B cell (primary cell): ENCODE measurements at regions not wholly inside any gene's neighbourhood (a gene's known extent, or its start where the extent isn't known, plus 50 kb on each side); places are given as distances from the start of the nearest gene placed in this dataset.

Experiments
- EZH2 ChIP-seq: IDR thresholded peaks from 2 replicates; pipeline ENCODE4 v1.6.1; 2012; ENCODE audit warnings: borderline replicate concordance, low read depth, mild to moderate bottlenecking, moderate library complexity, low read length; ENCODE audit not compliant: insufficient read depth, poor library complexity, severe bottlenecking
- TF ChIP-seq, protein P1 (sequence below): fragments of 200-600 bp; IDR thresholded peaks from one replicate; pipeline ENCODE4 v1.8.0; 2022; ENCODE audit warnings: antibody characterized with exemption, mild to moderate bottlenecking

DNA sequence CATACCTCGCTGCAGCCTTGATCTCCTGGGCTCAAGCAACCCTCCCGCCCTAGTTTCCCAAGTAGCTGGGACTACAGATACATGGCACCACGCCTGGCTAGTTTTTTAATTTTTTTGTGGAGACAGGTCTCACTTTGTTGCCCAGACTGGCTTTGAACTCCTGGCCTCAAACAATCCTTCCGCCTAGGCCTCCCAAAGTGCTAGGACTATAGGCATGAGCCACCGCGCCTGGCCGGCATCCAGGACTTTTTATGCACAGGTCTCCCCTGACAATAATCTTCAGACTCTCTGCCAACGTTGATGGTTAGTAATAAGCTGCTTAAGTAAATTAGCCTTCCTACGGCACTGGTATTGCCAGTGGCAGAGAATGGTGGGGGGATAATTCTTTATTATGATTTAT lies 110.5 kb upstream of the MTHFD1L start:
- TF ChIP-seq, protein P1, sequence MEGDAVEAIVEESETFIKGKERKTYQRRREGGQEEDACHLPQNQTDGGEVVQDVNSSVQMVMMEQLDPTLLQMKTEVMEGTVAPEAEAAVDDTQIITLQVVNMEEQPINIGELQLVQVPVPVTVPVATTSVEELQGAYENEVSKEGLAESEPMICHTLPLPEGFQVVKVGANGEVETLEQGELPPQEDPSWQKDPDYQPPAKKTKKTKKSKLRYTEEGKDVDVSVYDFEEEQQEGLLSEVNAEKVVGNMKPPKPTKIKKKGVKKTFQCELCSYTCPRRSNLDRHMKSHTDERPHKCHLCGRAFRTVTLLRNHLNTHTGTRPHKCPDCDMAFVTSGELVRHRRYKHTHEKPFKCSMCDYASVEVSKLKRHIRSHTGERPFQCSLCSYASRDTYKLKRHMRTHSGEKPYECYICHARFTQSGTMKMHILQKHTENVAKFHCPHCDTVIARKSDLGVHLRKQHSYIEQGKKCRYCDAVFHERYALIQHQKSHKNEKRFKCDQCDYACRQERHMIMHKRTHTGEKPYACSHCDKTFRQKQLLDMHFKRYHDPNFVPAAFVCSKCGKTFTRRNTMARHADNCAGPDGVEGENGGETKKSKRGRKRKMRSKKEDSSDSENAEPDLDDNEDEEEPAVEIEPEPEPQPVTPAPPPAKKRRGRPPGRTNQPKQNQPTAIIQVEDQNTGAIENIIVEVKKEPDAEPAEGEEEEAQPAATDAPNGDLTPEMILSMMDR, result no peak
- no peak for TF ChIP-seq EZH2
